ENCODE measurements at regions not wholly inside any gene's neighbourhood (a gene's known extent, or its start where the extent isn't known, plus 50 kb on each side); places are given as distances from the start of the nearest gene placed in this dataset.
"Not testable (repeated sequence)": the region's sequence is repeated elsewhere in the genome, so short reads cannot be mapped to it uniquely, and the experiment has no call there.

DNA sequence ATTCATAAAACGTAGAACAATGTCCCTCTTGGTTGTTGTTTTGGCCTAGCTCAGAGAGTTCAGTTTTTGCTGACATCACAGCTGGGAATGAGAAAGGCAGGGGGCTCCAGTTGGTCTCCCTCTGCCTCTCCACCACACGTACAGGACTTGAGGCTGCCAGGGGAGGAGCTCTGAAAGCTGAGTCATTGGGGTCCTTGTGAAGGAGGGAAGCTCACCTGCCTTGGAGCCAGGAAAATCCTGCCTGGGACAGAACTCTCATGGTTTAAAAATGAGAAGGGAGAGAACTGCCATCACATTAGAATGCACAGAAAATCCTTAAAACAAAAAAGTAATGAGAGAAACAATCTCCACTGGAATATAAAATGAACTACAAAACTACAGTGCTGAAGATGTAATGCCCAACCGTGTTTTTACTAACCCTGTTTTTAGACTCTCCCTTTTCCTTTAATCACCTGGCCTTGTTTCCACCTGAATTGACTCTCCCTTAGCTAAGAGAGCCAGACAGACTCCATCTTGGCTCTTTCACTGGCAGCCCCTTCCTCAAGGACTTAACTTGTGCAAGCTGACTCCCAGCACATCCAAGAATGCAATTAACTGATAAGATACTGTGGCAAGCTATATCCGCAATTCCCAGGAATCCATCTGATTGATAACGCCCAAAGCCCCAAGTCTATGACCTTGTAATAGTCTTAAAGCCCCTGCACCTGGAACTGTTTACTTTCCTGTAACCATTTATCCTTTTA lies 58.6 kb upstream of the TARP start:
- DNase-seq (ENCODE audit: low spot score); H3K79me2 ChIP-seq (ENCODE audit: insufficient read depth, low read depth, low read length); H3K9me3 ChIP-seq (ENCODE audit: low read length); H3K27ac ChIP-seq (ENCODE audit: low read depth, low read length, poor library complexity, severe bottlenecking); H4K20me1 ChIP-seq (ENCODE audit: insufficient read depth, low read length); H3K9me2 ChIP-seq (ENCODE audit: insufficient read depth, low read length); H3K36me3 ChIP-seq (ENCODE audit: insufficient read depth, low read length); POLR2A ChIA-PET; BruUV-seq (replicated peaks): not testable (repeated sequence)
- H3K4me3 ChIP-seq (ENCODE audit: low read depth, low read length, poor library complexity, severe bottlenecking), result peak overlapping the region; percentile 63
- peak overlapping the region; percentile 94; the same call in 1 of the 2 replicates for H2AFZ ChIP-seq (ENCODE audit: low read length)
- intact Hi-C loops (cut with micrococcal nuclease; ENCODE audit: unreplicated experiment), result loop anchor here (5.0 kb wide), 1 partner anchor 155 kb away; the partner anchor contains the start of gene STARD3NL
- peaks cover 33% of the 10 kb centered on the region for H3K4me1 ChIP-seq (ENCODE audit: insufficient read depth, low read length, poor library complexity, severe bottlenecking)
- CTCF ChIA-PET (ENCODE audit: unreplicated experiment), result interaction anchor here (0.9 to 1.0 kb wide), 2 partner anchors 9 to 116 kb away, joined by 5 to 6 read pairs; no protein-coding TSS in a partner anchor
- H3K4me2 ChIP-seq (ENCODE audit: low read length), result peak overlapping the region; percentile 67

DNA sequence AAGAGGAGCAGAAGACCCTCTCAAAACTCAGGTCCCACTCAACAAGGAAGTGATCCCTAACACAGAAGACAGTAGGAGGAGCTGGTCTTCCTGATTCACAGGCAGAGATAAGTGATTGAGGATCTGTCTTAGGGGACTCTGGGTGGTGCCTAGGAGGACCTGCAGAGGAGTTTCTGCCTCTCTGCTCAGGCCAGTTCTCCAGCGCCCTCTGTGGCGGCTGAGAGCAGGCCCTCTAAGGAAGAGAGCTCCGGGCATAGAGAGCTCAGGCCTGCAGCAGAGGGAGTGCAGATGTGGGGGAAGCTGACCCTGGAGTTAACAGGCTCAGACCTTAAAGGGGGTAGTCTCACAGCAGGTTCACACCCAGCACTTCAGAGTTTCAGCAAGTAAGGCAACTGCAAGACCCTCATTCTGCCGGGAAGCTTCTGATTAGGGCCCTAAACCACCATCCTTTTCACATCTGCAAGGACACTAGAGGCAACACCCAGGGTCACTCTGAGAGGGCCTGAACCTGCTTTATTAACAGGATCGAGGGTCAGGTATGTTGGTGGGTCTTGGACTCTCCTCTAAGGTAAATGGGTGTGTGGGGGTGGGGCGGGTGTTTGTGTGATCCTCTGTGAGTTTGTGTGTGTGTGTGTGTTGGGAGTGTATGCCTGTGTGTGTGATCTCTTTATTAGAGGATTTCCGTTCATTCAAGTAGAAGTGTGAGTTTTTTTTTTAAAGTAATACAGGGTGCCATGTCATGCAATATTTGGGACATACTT lies 57.6 kb upstream of the TARP start:
- intact Hi-C loops (cut with micrococcal nuclease; ENCODE audit: unreplicated experiment), result loop anchor here (5.0 kb wide), 1 partner anchor 154 kb away; the partner anchor contains the start of gene STARD3NL
- DNase-seq (ENCODE audit: low spot score), result peak; percentile 73
- H3K4me1 ChIP-seq (ENCODE audit: insufficient read depth, low read length, poor library complexity, severe bottlenecking), result peaks cover 33% of the 10 kb centered on the region
- H2AFZ ChIP-seq (ENCODE audit: low read length), result peak overlapping the region; percentile 94; the same call in 1 of the 2 replicates
- TF ChIP-seq, protein P1, sequence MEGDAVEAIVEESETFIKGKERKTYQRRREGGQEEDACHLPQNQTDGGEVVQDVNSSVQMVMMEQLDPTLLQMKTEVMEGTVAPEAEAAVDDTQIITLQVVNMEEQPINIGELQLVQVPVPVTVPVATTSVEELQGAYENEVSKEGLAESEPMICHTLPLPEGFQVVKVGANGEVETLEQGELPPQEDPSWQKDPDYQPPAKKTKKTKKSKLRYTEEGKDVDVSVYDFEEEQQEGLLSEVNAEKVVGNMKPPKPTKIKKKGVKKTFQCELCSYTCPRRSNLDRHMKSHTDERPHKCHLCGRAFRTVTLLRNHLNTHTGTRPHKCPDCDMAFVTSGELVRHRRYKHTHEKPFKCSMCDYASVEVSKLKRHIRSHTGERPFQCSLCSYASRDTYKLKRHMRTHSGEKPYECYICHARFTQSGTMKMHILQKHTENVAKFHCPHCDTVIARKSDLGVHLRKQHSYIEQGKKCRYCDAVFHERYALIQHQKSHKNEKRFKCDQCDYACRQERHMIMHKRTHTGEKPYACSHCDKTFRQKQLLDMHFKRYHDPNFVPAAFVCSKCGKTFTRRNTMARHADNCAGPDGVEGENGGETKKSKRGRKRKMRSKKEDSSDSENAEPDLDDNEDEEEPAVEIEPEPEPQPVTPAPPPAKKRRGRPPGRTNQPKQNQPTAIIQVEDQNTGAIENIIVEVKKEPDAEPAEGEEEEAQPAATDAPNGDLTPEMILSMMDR (conservative IDR thresholded peaks at IDR 0.05; ENCODE audit: low read length), result peak; percentile 73
- TF ChIP-seq EZH2phosphoT487 (IDR thresholded peaks at IDR 0.05; ENCODE audit: borderline replicate concordance, low read depth, low read length), result no peak
- no peaks in the 10 kb centered on the region for H4K20me1 ChIP-seq (ENCODE audit: insufficient read depth, low read length)
- no TSS peak for BruUV-seq (replicated peaks)
- no peaks in the 10 kb centered on the region for H3K9me3 ChIP-seq (ENCODE audit: low read length)
- no peaks in the 10 kb centered on the region for H3K9me2 ChIP-seq (ENCODE audit: insufficient read depth, low read length)
- H3K79me2 ChIP-seq (ENCODE audit: insufficient read depth, low read depth, low read length), result no peaks in the 10 kb centered on the region
- H3K4me3 ChIP-seq (ENCODE audit: low read depth, low read length, poor library complexity, severe bottlenecking), result peak overlapping the region; percentile 63
- peak overlapping the region; percentile 67 for H3K4me2 ChIP-seq (ENCODE audit: low read length)
- no peaks in the 10 kb centered on the region for H3K36me3 ChIP-seq (ENCODE audit: insufficient read depth, low read length)
- POLR2A ChIA-PET, result interaction anchor here (0.6 to 1.5 kb wide), 4 partner anchors 9 to 38 kb away, joined by 3 to 4 read pairs (median 3); no protein-coding TSS in a partner anchor
- CTCF ChIA-PET (ENCODE audit: unreplicated experiment), result interaction anchor here (0.8 to 1.0 kb wide), 5 partner anchors 12 to 224 kb away, joined by 3 to 6 read pairs (median 4); no protein-coding TSS in a partner anchor
- H3K27ac ChIP-seq (ENCODE audit: low read depth, low read length, poor library complexity, severe bottlenecking), result no peak overlapping the region

DNA sequence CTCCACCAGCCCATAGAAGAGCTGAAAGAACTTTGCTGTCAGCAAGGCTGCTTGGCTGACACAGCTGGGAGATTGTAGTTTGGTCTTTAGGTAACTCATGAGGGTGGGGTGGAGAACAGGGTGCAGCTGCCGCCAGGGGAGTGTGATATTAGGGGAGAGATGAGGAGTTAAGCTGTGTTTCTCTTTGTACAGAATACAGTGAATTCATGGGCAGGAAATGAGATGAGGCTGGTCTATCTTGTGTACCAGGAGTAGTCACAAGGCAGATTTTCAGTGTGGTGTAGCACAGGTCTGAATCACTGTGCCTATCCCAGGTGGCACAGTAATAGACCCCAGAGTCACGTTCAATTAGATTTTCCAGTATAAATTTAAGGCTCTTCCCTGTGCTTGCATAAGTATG lies 56.6 kb upstream of the TARP start:
- H3K27ac ChIP-seq (ENCODE audit: low read depth, low read length, poor library complexity, severe bottlenecking), result no peak overlapping the region
- no peaks in the 10 kb centered on the region for H3K79me2 ChIP-seq (ENCODE audit: insufficient read depth, low read depth, low read length)
- no peak for TF ChIP-seq EZH2phosphoT487 (IDR thresholded peaks at IDR 0.05; ENCODE audit: borderline replicate concordance, low read depth, low read length)
- TF ChIP-seq, protein P1 (conservative IDR thresholded peaks at IDR 0.05; ENCODE audit: low read length), result no peak
- no peak overlapping the region for H3K4me2 ChIP-seq (ENCODE audit: low read length)
- no peaks in the 10 kb centered on the region for H3K9me3 ChIP-seq (ENCODE audit: low read length)
- no TSS peak for BruUV-seq (replicated peaks)
- POLR2A ChIA-PET, result interaction anchor here (0.6 to 1.5 kb wide), 3 partner anchors 11 to 1108 kb away, joined by 3 to 4 read pairs (median 4); no protein-coding TSS in a partner anchor
- H3K36me3 ChIP-seq (ENCODE audit: insufficient read depth, low read length), result no peaks in the 10 kb centered on the region
- no peaks in the 10 kb centered on the region for H4K20me1 ChIP-seq (ENCODE audit: insufficient read depth, low read length)
- no peak overlapping the region for H3K4me3 ChIP-seq (ENCODE audit: low read depth, low read length, poor library complexity, severe bottlenecking)
- H2AFZ ChIP-seq (ENCODE audit: low read length), result no peak overlapping the region
- H3K4me1 ChIP-seq (ENCODE audit: insufficient read depth, low read length, poor library complexity, severe bottlenecking), result peaks cover 23% of the 10 kb centered on the region
- intact Hi-C loops (cut with micrococcal nuclease; ENCODE audit: unreplicated experiment), result loop anchor here (5.0 kb wide), 1 partner anchor 153 kb away; the partner anchor contains the start of gene STARD3NL
- CTCF ChIA-PET (ENCODE audit: unreplicated experiment), result no interaction called here
- no peaks in the 10 kb centered on the region for H3K9me2 ChIP-seq (ENCODE audit: insufficient read depth, low read length)
- no peak for DNase-seq (ENCODE audit: low spot score)

All from OCI-LY7 (cell line).